ENCODE measurements at regions not wholly inside any gene's neighbourhood (a gene's known extent, or its start where the extent isn't known, plus 50 kb on each side); places are given as distances from the start of the nearest gene placed in this dataset.

- no peak for TF ChIP-seq CTCF (IDR thresholded peaks at IDR 0.05; ENCODE audit: low read depth, low read length, missing input control)
- TF ChIP-seq MAX (IDR thresholded peaks at IDR 0.05), result no peak
- TF ChIP-seq ATF3 (IDR thresholded peaks at IDR 0.05), result no peak
- no peak for TF ChIP-seq GABPA (IDR thresholded peaks at IDR 0.05 in 1 of 2, conservative IDR thresholded peaks at IDR 0.05 in 1 of 2)
- no peak for TF ChIP-seq REST (IDR thresholded peaks at IDR 0.05)
- TF ChIP-seq JUND (IDR thresholded peaks at IDR 0.05), result no peak
- TF ChIP-seq FOXA1 (IDR thresholded peaks at IDR 0.05), result no peak
- no peak for TF ChIP-seq TAF1 (conservative IDR thresholded peaks at IDR 0.05)
- TF ChIP-seq RAD21 (IDR thresholded peaks at IDR 0.05), result no peak
- TF ChIP-seq SP1 (IDR thresholded peaks at IDR 0.05), result no peak
- TF ChIP-seq NR2F2 (IDR thresholded peaks at IDR 0.05), result no peak
These were observed 108.1 kb upstream of the UBL3 start for GRCh38 chr13:29958476-29958875.

Data from liver (tissue), 3 donors.